Mucosa of rectum (tissue), 2 donors: ENCODE measurements at regions not wholly inside any gene's neighbourhood (a gene's known extent, or its start where the extent isn't known, plus 50 kb on each side); places are given as distances from the start of the nearest gene placed in this dataset.

Experiments used
- H3K27ac ChIP-seq, 2 donors: one replicate each; pipeline ENCODE4 v1.7.0; 2013; ENCODE audit warnings: inconsistent platforms in 2 of 2, low read depth in 2 of 2, low read length in 2 of 2
- H3K27me3 ChIP-seq, 2 donors: one replicate each; pipeline ENCODE4 v1.7.0; 2013; ENCODE audit warnings: low read length in 2 of 2; ENCODE audit not compliant: control insufficient read depth in 2 of 2, insufficient read depth in 2 of 2
- H3K36me3 ChIP-seq, 2 donors: one replicate each; pipeline ENCODE4 v1.7.0; 2013; ENCODE audit warnings: low read length in 2 of 2; ENCODE audit not compliant: control insufficient read depth in 2 of 2, insufficient read depth in 2 of 2
- H3K4me1 ChIP-seq, 2 donors: one replicate each; pipeline ENCODE4 v1.7.0; 2013; ENCODE audit warnings: low read length in 2 of 2, mild to moderate bottlenecking in 1 of 2; ENCODE audit not compliant: control insufficient read depth in 2 of 2, insufficient read depth in 2 of 2
- H3K4me3 ChIP-seq, 2 donors: one replicate each; pipeline ENCODE4 v1.7.0; 2013; ENCODE audit warnings: low read length in 2 of 2
- H3K9ac ChIP-seq, 2 donors: one replicate each; pipeline ENCODE4 v1.7.0; 2013; ENCODE audit warnings: low read length in 2 of 2, low read depth in 1 of 2, mild to moderate bottlenecking in 1 of 2
- H3K9me3 ChIP-seq, 2 donors: one replicate each; pipeline ENCODE4 v1.7.0; 2013; ENCODE audit warnings: low read length in 2 of 2; ENCODE audit not compliant: control insufficient read depth in 2 of 2
- donor health status: healthy.
- donor health status: Normal muscosa, but diverticular disease.

DNA sequence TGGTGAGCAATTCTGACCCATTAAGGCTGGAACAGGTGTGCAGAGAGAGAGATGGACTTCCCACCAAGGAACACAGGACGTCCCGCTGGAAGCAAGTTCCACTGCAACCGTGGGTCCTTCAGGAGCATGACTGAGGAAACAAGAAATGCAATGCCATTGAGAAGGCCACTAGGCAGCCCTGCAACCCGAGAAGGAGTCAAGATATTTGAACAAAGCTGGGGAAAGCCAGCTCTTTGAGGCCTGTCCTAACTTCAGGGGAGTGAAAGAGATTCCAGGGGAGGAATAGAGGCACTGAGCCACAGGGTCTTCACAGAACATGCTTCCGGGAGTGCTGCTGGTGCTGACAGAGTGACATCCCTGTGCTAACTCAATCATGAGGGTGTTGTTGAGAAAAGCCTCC is 153.8 kb upstream of the ZNF236 start:
- Histone ChIP-seq H3K9me3 (no peaks in the 10 kb centered on the region), H3K36me3 (no peaks in the 10 kb centered on the region), H3K4me3 (no peak overlapping the region), H3K27me3 (no peaks in the 10 kb centered on the region), H3K9ac (no peak overlapping the region), H3K4me1 (no peaks in the 10 kb centered on the region), H3K27ac (no peak overlapping the region)

DNA sequence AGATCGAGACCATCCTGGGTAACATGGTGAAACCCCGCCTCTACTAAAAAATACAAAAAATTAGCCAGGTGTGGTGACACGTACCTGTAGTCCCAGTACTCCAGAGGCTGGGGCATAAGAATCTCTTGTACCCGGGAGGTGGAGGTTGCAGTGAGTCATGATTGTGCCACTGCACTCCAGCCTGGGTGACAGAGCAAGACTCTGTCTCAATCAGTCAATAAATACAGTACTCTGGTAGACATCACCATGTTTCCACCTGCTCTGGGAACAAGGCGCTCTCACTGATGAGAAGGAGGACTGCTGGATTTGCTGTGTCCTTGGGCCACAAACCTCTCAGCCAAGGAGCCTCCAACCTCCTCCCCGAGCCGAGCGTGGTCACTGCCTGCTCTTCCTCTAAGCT is 154.2 kb upstream of the ZNF236 start:
- Histone ChIP-seq H3K9ac (no peak overlapping the region), H3K9me3 (no peaks in the 10 kb centered on the region), H3K27me3 (no peaks in the 10 kb centered on the region), H3K36me3 (no peaks in the 10 kb centered on the region), H3K27ac (no peak overlapping the region), H3K4me1 (no peaks in the 10 kb centered on the region), H3K4me3 (no peak overlapping the region)

DNA sequence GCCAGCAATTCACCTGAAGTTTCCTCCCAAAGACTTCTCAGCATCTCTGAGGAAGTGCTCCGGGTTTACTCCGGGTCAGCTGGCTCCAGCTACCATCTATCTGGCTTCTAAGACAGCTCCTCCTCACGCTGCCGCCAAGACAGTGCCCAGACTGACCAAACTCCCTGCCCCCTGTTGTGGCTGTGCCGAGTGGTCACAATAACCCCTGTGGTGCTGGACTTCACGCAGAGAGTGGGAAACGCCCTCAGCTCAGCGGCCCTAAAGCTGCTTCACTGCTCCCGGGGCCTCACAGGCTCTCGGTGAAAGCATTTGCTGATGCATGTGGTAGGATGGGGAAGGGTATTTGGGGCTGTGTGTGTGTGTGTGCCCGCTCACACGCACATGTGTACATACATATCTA is 154.8 kb upstream of the ZNF236 start:
- H3K9me3 ChIP-seq: no peaks in the 10 kb centered on the region
- H3K4me1 ChIP-seq: no peaks in the 10 kb centered on the region
- H3K9ac ChIP-seq: no peak overlapping the region
- no peak overlapping the region for H3K4me3 ChIP-seq
- no peak overlapping the region for H3K27ac ChIP-seq
- H3K36me3 ChIP-seq: no peaks in the 10 kb centered on the region
- H3K27me3 ChIP-seq: no peaks in the 10 kb centered on the region

DNA sequence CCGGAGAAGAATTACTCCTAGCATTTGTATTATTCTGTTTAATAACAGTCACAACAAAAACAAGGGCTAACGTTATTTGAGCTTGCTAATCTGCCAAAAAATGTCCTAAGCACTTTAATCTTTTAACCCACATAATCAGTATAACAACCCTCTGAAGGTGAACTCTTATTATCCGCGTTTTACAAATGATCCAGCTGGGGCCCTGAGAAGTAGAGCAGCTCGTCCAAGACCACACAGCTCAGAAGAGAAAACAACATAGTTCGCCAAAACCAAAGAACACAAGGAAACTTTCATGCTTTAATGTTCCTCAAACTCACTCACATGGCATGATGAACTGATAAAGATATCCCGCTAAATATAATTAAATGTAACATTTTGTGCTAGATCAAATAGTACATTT is 159.7 kb upstream of the ZNF236 start:
- no peaks in the 10 kb centered on the region for H3K36me3 ChIP-seq
- H3K9me3 ChIP-seq: no peaks in the 10 kb centered on the region
- no peaks in the 10 kb centered on the region for H3K27me3 ChIP-seq
- no peak overlapping the region for H3K27ac ChIP-seq
- H3K4me3 ChIP-seq: no peak overlapping the region
- H3K9ac ChIP-seq: no peak overlapping the region
- H3K4me1 ChIP-seq: no peaks in the 10 kb centered on the region

DNA sequence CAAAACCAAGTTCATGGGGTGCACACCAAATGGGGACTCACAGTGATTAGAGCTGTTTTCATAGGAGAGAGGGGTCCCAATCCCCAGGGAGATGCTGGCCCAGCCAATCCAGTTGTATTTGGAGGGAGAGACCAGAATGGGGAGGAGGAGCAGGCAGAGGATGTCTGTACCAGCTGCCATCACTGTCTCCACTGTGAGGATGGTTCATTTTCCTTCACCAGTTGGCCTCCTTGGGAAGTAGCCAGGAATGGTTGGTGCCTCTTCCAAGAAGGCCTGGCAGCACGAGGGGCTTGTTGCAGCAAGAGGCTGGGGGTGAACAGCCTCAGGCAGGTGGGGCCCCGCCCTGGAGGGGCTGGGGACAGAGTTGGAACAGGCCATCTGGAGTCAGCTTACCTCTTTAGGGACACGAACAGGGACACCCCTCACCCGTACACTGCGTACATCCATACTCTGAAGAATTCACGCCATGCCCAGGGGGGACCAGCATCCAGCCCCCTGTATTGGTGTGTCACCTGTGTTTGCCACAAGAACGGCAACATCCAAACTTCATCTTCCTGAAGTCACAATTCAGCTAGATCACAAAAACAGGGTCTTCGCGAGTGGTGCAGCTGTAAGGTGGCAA is 161.7 kb upstream of the ZNF236 start:
- Histone ChIP-seq H3K9ac (no peak overlapping the region), H3K27ac (no peak overlapping the region), H3K36me3 (no peaks in the 10 kb centered on the region), H3K27me3 (no peaks in the 10 kb centered on the region), H3K9me3 (no peaks in the 10 kb centered on the region), H3K4me3 (no peak overlapping the region), H3K4me1 (no peaks in the 10 kb centered on the region)

DNA sequence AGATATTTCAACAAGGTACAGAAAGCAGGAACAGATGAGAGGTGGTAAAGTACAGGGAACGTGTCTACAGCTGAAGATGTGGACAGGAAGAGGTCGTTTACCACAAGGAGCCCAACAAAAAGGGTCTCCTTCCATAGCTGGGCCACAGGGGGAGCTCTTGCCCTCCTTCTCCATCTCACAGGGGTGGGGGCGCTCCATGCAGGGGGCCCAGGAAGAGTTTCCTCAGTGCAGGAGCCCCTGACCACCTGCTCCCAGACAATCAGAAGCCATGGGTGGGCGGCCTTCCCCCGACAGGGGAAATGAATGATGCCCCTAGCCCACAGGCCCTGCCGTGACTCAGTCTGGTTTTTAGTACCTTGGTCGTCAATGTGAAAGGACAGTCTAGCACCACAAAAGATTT is 163.6 kb upstream of the ZNF516 start:
- no peak overlapping the region for H3K4me3 ChIP-seq
- H3K9me3 ChIP-seq: no peaks in the 10 kb centered on the region
- H3K9ac ChIP-seq: no peak overlapping the region
- no peaks in the 10 kb centered on the region for H3K4me1 ChIP-seq
- H3K27ac ChIP-seq: no peak overlapping the region
- H3K27me3 ChIP-seq: peaks cover 2 to 3% of the 10 kb centered on the region in 2 donors
- H3K36me3 ChIP-seq: no peaks in the 10 kb centered on the region

DNA sequence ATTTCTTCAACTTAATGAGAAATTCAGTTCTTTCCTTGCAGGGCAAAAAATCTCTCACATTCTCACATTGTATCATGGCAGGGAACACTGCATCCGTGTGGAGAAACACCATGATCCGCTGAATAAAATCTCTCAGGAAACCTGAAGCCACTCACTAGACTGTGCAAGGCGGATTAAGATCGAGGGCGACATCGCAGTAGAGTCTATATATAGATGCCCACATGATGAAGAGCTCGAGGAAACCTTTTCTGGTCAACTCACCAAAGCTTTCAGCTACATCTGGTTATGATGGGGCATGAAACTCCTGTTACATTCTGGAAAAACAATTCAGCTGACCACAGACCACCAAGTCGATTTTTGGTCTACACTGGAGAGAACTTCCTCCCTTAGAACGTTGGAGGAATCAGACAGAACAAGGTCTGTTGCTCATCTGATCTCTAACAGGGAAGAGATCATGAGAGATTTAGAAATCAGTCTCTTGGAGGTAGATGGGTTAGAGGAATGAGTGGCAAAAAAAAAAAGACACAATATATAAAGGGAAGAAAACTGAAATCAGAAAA is 162.9 kb upstream of the ZNF516 start:
- H3K4me3 ChIP-seq: no peak overlapping the region
- no peaks in the 10 kb centered on the region for H3K4me1 ChIP-seq
- H3K27me3 ChIP-seq: peaks cover 2 to 3% of the 10 kb centered on the region in 2 donors
- no peak overlapping the region for H3K27ac ChIP-seq
- H3K36me3 ChIP-seq: no peaks in the 10 kb centered on the region
- no peak overlapping the region for H3K9ac ChIP-seq
- no peaks in the 10 kb centered on the region for H3K9me3 ChIP-seq

DNA sequence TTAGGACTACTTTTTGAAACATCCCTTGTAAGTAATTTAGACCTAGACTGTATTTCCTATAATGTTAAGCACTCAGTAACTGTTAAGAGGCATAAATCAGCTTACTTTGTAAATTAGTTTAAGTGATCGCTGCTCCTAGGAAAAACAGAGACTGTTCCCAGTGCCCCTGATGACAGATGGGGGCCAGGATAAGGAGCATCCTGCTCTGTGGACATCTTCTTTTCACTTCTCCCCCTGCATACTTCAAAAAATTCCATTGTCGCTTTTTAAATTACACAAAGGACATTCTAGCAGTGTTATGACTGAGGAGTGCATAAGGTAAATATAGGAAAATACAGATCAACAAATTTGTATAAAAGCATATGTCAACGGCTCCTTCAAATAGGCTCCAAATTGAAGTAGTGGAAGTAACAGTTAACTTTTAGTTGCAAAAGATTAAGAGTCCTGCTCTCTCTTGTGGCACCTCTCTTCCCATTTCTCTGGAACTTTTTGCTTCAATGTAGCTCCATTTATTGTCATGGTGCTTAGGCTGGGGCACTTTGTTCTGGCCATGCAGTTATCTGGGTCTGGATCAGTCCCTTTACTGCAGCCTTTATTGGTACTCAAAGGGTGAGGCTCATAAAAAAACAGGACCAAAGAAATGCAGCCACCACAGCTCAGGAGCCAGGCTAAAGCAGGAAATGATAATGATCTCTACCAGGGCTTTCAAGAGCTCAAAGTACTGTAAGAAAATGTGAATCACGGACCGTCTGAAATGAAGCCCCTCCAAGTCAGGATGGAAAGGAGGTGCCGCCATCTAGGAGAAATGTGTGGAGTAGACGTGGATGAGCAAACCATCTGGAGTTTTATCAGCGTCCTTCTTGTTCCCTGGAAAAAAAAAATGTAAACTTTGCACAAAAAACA is 162.1 kb upstream of the ZNF516 start:
- H3K4me1 ChIP-seq: no peaks in the 10 kb centered on the region
- H3K9me3 ChIP-seq: no peaks in the 10 kb centered on the region
- no peaks in the 10 kb centered on the region for H3K36me3 ChIP-seq
- H3K4me3 ChIP-seq: no peak overlapping the region
- H3K27me3 ChIP-seq: peaks cover 2 to 3% of the 10 kb centered on the region in 2 donors
- no peak overlapping the region for H3K9ac ChIP-seq
- H3K27ac ChIP-seq: no peak overlapping the region

DNA sequence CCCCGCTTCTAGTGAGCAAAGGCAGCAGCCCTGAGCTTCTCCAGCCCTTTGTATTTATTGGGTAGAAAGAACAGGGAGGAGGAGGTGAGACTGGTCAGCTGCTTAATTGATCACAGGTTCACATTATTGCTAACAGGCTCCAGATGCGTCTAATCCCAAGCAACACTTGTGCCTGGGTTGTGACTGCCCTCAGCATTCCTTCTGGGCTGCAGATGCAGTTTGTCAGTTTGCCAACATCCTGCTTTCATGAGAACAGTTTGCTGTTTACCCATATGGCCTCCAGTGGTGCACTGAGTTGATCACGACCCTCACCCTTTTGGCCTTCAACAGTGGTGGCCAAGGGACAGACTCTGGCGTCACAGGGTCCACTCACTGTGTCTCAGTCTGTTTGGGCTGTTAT is 159.5 kb upstream of the ZNF516 start:
- Histone ChIP-seq H3K9ac (no peak overlapping the region), H3K27ac (no peak overlapping the region), H3K4me1 (no peaks in the 10 kb centered on the region), H3K4me3 (no peak overlapping the region), H3K27me3 (peaks cover 2 to 3% of the 10 kb centered on the region in 2 donors), H3K36me3 (no peaks in the 10 kb centered on the region), H3K9me3 (no peaks in the 10 kb centered on the region)

DNA sequence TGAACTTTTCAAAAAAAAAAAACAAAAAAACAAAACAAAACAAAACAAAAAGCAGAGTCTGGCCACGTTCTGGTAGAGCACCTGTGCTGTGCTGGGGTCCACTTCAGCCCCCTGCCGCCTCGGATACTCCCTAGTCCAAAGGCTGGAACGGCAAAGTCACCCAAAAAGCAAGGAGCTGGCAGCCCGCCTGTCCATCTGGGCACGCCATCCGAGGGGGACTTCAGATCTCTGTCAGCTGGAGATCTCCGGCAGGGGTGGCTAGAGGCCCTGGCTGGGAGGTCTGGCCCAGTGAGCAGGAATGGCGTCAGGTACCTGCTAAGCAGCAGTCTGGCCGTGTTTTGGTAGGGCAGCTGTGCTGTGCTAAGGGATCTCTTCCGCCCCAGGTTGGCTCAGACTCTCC is 152.3 kb upstream of the ZNF516 start:
- Histone ChIP-seq H3K27me3 (no peaks in the 10 kb centered on the region), H3K9me3 (no peaks in the 10 kb centered on the region), H3K9ac (no peak overlapping the region), H3K36me3 (no peaks in the 10 kb centered on the region), H3K4me1 (no peaks in the 10 kb centered on the region), H3K27ac (no peak overlapping the region), H3K4me3 (no peak overlapping the region)
